ENCODE measurements at regions not wholly inside any gene's neighbourhood (a gene's known extent, or its start where the extent isn't known, plus 50 kb on each side); places are given as distances from the start of the nearest gene placed in this dataset.

DNA sequence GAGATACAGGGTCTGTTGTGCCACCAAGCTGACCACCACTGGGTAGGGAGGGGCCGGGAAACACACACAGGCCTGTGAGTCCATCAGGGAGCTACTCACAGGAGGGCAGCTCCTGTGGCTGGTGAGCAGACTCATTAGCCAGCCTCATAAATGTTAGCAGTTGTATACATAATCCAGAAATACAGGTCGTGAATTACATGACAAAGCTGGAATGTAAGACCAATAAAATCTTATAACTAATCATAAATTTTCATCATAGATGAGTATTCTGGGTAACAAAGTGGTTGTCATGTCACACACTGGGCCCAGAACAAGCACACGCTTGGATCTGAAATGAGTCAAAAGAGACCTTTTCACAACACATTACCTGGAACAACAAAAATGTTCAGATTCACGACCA, 642.6 kb upstream of the AUTS2 start:
- Histone ChIP-seq H3K27ac (no peak overlapping the region), H3K4me1 (no peaks in the 10 kb centered on the region), H3K27me3 (no peaks in the 10 kb centered on the region), H3K4me3 (no peak overlapping the region), H3K36me3 (no peaks in the 10 kb centered on the region), H3K9me3 (peaks cover 0 to 7% of the 10 kb centered on the region in 2 donors)
- ATAC-seq (no peak), DNase-seq (no peak)
- intact Hi-C loops (cut with DNase I): no loop called here
- TF ChIP-seq, protein P1, sequence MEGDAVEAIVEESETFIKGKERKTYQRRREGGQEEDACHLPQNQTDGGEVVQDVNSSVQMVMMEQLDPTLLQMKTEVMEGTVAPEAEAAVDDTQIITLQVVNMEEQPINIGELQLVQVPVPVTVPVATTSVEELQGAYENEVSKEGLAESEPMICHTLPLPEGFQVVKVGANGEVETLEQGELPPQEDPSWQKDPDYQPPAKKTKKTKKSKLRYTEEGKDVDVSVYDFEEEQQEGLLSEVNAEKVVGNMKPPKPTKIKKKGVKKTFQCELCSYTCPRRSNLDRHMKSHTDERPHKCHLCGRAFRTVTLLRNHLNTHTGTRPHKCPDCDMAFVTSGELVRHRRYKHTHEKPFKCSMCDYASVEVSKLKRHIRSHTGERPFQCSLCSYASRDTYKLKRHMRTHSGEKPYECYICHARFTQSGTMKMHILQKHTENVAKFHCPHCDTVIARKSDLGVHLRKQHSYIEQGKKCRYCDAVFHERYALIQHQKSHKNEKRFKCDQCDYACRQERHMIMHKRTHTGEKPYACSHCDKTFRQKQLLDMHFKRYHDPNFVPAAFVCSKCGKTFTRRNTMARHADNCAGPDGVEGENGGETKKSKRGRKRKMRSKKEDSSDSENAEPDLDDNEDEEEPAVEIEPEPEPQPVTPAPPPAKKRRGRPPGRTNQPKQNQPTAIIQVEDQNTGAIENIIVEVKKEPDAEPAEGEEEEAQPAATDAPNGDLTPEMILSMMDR (IDR thresholded peaks at IDR 0.05): no peak

DNA sequence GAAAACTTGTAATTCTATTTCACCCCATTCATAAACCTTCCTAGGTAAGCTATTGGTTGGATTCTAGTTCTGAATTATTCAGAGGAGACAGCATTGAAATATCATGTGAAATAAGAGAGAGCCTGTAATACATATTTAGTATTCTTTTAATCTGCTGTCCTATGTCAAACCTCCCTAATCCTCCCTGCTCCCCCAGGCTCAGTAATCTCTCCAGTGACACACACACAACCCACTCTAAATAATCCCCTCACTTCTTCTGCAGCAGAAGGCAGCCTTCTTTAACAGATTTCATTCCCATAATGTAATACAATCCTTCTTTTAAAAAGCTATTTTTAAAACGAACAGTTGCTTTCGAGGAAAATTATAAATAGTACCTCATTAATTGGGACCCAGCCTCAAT, 639.7 kb upstream of the AUTS2 start:
- H3K9me3 ChIP-seq: peaks cover 0 to 5% of the 10 kb centered on the region in 2 donors
- DNase-seq (no peak), ATAC-seq (no peak)
- H3K4me1 ChIP-seq: no peaks in the 10 kb centered on the region
- H3K27ac ChIP-seq: no peak overlapping the region
- no peaks in the 10 kb centered on the region for H3K36me3 ChIP-seq
- H3K4me3 ChIP-seq: no peak overlapping the region
- TF ChIP-seq, protein P1 (IDR thresholded peaks at IDR 0.05): no peak
- intact Hi-C loops (cut with DNase I): no loop called here
- H3K27me3 ChIP-seq: no peaks in the 10 kb centered on the region

DNA sequence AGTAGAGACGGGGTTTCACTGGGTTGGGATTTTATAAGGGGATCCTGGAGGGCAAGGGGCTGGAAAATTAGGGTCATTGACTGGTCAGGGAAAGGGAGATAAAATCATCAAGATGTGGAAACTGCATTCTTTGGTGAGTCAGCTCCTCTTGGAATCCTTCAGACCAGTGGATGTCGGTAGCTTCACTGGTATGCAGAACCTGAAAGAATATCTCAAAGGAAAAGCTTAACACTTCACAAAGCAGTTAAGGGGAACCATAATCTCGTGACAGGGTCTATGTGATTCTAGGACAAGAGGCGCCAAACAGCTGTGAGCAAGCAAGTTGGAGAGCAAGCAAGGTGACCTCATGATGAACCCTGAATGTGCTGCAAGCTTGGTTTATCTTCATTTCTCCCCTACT, 634.7 kb upstream of the AUTS2 start:
- TF ChIP-seq, protein P1 (IDR thresholded peaks at IDR 0.05): no peak
- Histone ChIP-seq H3K9me3 (peaks cover 0 to 5% of the 10 kb centered on the region in 2 donors), H3K27me3 (no peaks in the 10 kb centered on the region), H3K4me1 (no peaks in the 10 kb centered on the region), H3K36me3 (no peaks in the 10 kb centered on the region), H3K27ac (no peak overlapping the region), H3K4me3 (no peak overlapping the region)
- ATAC-seq (no peak), DNase-seq (peak in 1 of 4 donors; percentile 2)
- intact Hi-C loops (cut with DNase I): no loop called here

DNA sequence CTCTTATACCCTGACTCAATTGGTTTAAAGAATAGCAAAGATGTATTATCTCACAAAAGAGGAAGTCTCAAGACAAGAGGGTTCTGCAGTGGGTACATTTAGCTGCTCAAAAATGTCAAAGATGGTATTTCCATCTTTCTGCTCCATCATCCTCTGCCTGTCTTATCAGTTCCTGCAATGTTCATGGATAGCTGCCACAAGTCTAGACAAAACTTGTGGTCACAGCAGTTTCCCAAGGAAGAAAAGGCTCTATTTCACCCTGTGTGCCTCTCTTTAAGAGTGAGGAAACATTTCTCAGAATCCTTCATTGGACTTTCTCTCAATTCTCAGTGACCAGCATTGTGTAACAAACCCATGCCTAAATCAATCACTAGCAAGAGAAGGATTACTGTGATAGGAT, 634.2 kb upstream of the AUTS2 start:
- Histone ChIP-seq H3K36me3 (no peaks in the 10 kb centered on the region), H3K27ac (no peak overlapping the region), H3K27me3 (no peaks in the 10 kb centered on the region), H3K4me1 (no peaks in the 10 kb centered on the region), H3K4me3 (no peak overlapping the region), H3K9me3 (peaks cover 0 to 8% of the 10 kb centered on the region in 2 donors)
- intact Hi-C loops (cut with DNase I): no loop called here
- TF ChIP-seq, protein P1 (IDR thresholded peaks at IDR 0.05): no peak
- DNase-seq: no peak
- ATAC-seq: no peak

DNA sequence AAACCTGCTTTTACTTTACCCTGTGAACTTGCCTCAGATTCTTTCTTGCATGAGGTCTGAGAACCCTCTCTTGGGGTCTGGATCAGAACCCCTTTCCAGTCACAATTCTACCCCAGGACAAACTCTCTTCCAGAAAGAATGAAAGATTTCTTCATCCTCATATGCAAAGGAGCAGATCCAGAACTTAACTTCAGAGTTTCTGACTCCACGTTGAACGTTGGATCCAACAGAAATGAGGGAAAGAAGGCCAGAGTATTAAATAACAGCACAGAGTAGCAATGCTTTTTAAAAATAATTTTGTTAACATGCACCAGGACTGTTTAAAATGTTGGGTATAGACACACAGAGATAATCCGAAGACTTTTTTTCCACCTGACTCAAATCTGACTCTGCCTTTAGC, 632.9 kb upstream of the AUTS2 start:
- TF ChIP-seq, protein P1 (IDR thresholded peaks at IDR 0.05): no peak
- Histone ChIP-seq H3K4me3 (no peak overlapping the region), H3K27me3 (no peaks in the 10 kb centered on the region), H3K36me3 (no peaks in the 10 kb centered on the region), H3K27ac (no peak overlapping the region), H3K9me3 (peaks cover 0 to 13% of the 10 kb centered on the region in 2 donors), H3K4me1 (no peaks in the 10 kb centered on the region)
- DNase-seq (no peak), ATAC-seq (no peak)
- intact Hi-C loops (cut with DNase I): no loop called here
